CD4-positive, CD25-positive, alpha-beta regulatory T cell (primary cell): ENCODE measurements at regions not wholly inside any gene's neighbourhood (a gene's known extent, or its start where the extent isn't known, plus 50 kb on each side); places are given as distances from the start of the nearest gene placed in this dataset.

ENCODE experiments used
- ATAC-seq, 2 donors: fragments of 150-1000 bp; cut with Tn5 transposase; one replicate each; pipeline ENCODE4 v1.10.0; 2021; ENCODE audit warnings: low read depth in 2 of 2, moderate number of reproducible peaks in 2 of 2, moderate library complexity in 1 of 2
- DNase-seq, 3 donors: peaks; one replicate each; pipeline versions ENCODE4 v3.0.0 to v3.0.0-alpha.2; 2012 to 2022; ENCODE audit warnings: mixed read lengths in 1 of 3
- H3K27ac ChIP-seq: one replicate; pipeline ENCODE4 v1.7.0; 2013; ENCODE audit warnings: mild to moderate bottlenecking, low read length; ENCODE audit not compliant: insufficient read depth, poor library complexity, severe bottlenecking
- H3K27me3 ChIP-seq: one replicate; pipeline ENCODE4 v1.7.0; 2013; ENCODE audit warnings: low read length; ENCODE audit not compliant: control insufficient read depth, insufficient read depth
- H3K36me3 ChIP-seq: one replicate; pipeline ENCODE4 v1.7.0; 2013; ENCODE audit warnings: mild to moderate bottlenecking, low read length, moderate library complexity; ENCODE audit not compliant: control insufficient read depth, insufficient read depth
- H3K4me1 ChIP-seq: 2 replicates; pipeline ENCODE4 v1.7.0; 2013; ENCODE audit warnings: mild to moderate bottlenecking, low read length; ENCODE audit not compliant: insufficient read depth, control insufficient read depth, poor library complexity, severe bottlenecking
- H3K4me3 ChIP-seq: one replicate; pipeline ENCODE4 v1.7.0; 2013; ENCODE audit warnings: low read depth, mild to moderate bottlenecking, low read length, moderate library complexity
- H3K9me3 ChIP-seq, 2 experiments: 1 replicate in 1 of 2; 2 replicates in 1 of 2; pipeline ENCODE4 v1.7.0; 2013; ENCODE audit warnings: low read length in 2 of 2, mild to moderate bottlenecking in 1 of 2, moderate library complexity in 1 of 2; ENCODE audit not compliant: control insufficient read depth in 2 of 2
- H3K27ac Mint-ChIP-seq, 3 donors: one replicate each; pipeline ENCODE4 v1.8.0; 2020 to 2022; ENCODE audit warnings: mild to moderate bottlenecking in 3 of 3, mixed read lengths in 3 of 3, moderate library complexity in 2 of 3
- H3K27me3 Mint-ChIP-seq: one replicate; pipeline ENCODE4 v1.8.0; 2022; ENCODE audit warnings: mild to moderate bottlenecking, mixed read lengths
- H3K36me3 Mint-ChIP-seq: one replicate; pipeline ENCODE4 v1.8.0; 2020; ENCODE audit warnings: mixed read lengths
- H3K4me1 Mint-ChIP-seq, 4 donors: one replicate each; pipeline ENCODE4 v1.8.0; 2020 to 2022; ENCODE audit warnings: mixed read lengths in 4 of 4, mild to moderate bottlenecking in 1 of 4
- H3K4me3 Mint-ChIP-seq, 4 donors: one replicate each; pipeline ENCODE4 v1.8.0; 2020 to 2022; ENCODE audit warnings: mild to moderate bottlenecking in 4 of 4, mixed read lengths in 4 of 4, moderate library complexity in 3 of 4
- H3K9me3 Mint-ChIP-seq, 7 donors: one replicate each; pipeline ENCODE4 v1.8.0; 2020 to 2022; ENCODE audit warnings: mixed read lengths in 7 of 7, mild to moderate bottlenecking in 3 of 7, moderate library complexity in 2 of 7

DNA sequence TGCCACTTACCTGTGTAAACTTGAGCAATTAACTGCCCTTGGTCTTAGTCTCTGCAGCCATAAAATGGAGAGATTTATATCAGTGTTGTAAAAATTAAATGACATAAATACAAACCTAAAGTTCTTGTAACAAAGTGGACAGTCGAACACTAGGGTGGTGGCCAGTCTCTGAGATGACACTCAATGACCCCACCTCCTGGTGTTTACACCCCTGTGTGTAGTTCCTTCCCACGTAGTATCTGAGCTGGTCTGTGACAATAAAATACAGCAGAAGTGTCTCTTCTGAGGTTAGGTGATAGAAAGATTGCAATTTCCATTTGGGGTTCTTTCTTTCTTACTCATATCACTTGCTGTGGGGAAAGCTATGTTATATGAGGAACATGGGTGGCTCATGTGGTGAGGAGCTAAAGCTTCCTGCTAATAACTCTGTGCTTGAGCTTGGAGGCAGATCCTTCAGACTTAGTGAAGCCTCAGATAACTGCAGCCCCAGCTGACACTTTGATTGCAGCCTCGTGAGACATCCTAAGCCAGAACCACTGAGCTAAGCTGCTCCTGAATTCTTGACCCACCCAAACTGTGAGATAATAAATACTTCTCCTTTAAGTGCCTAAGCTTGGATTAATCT, 173.4 kb upstream of the CHD1 start:
- no peak overlapping the region for H3K4me3 ChIP-seq
- Mint-ChIP-seq H3K9me3 (no peaks in the 10 kb centered on the region), H3K4me1 (no peaks in the 10 kb centered on the region), H3K4me3 (no peak overlapping the region), H3K27me3 (peaks cover 20% of the 10 kb centered on the region), H3K36me3 (no peaks in the 10 kb centered on the region), H3K27ac (no peak overlapping the region)
- no peak for ATAC-seq
- H3K27me3 ChIP-seq, result peaks cover 2% of the 10 kb centered on the region
- H3K27ac ChIP-seq, result no peak overlapping the region
- no peaks in the 10 kb centered on the region for H3K4me1 ChIP-seq
- H3K36me3 ChIP-seq, result no peaks in the 10 kb centered on the region
- no peak for DNase-seq
- no peaks in the 10 kb centered on the region for H3K9me3 ChIP-seq

GRCh38 chr5:99099691-99100090, 170.9 kb upstream of the CHD1 start:
- peaks cover 13% of the 10 kb centered on the region for H3K27me3 Mint-ChIP-seq
- H3K27me3 ChIP-seq, result peaks cover 4% of the 10 kb centered on the region
- ATAC-seq (no peak), DNase-seq (no peak)
- no peaks in the 10 kb centered on the region for H3K36me3 Mint-ChIP-seq
- no peak overlapping the region for H3K27ac Mint-ChIP-seq
- H3K4me1 Mint-ChIP-seq, result no peaks in the 10 kb centered on the region
- H3K4me3 ChIP-seq, result no peak overlapping the region
- H3K9me3 ChIP-seq, result no peaks in the 10 kb centered on the region
- H3K4me3 Mint-ChIP-seq, result no peak overlapping the region
- H3K36me3 ChIP-seq, result no peaks in the 10 kb centered on the region
- H3K27ac ChIP-seq, result no peak overlapping the region
- no peaks in the 10 kb centered on the region for H3K9me3 Mint-ChIP-seq
- no peaks in the 10 kb centered on the region for H3K4me1 ChIP-seq

GRCh38 chr5:99089822-99090549, 161.2 kb upstream of the CHD1 start:
- ATAC-seq, result no peak
- Mint-ChIP-seq H3K36me3 (no peaks in the 10 kb centered on the region), H3K4me3 (no peak overlapping the region), H3K27ac (no peak overlapping the region), H3K9me3 (no peaks in the 10 kb centered on the region), H3K27me3 (peaks cover 5% of the 10 kb centered on the region), H3K4me1 (peaks cover 0 to 8% (median 2%) of the 10 kb centered on the region in 4 donors)
- H3K27ac ChIP-seq, result no peak overlapping the region
- H3K4me1 ChIP-seq, result no peaks in the 10 kb centered on the region
- H3K4me3 ChIP-seq, result no peak overlapping the region
- H3K27me3 ChIP-seq, result peaks cover 10% of the 10 kb centered on the region
- H3K36me3 ChIP-seq, result no peaks in the 10 kb centered on the region
- no peaks in the 10 kb centered on the region for H3K9me3 ChIP-seq
- DNase-seq, result no peak

DNA sequence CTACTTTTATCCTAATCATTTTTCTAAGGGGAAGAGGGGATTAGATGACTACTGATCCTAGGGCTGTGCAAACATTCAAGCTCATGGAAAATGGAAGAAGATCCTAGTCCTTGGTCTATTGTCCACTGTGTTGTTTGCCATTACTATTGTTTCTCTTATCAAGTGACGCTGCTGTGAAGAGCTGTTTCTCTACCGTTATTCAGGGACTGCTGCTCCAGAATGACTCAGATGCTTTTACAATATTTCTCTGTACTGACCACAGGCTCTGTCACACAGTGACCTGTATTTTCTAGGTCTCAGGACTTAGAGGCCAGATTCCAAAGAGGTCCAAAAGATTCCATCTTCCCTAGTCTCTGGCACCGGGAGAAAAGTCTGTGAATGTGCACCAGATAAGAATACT, 159.5 kb upstream of the CHD1 start:
- no peaks in the 10 kb centered on the region for H3K36me3 ChIP-seq
- H3K27ac ChIP-seq, result no peak overlapping the region
- Mint-ChIP-seq H3K36me3 (no peaks in the 10 kb centered on the region), H3K27ac (no peak overlapping the region), H3K9me3 (no peaks in the 10 kb centered on the region), H3K4me3 (no peak overlapping the region), H3K4me1 (peaks cover 0 to 8% (median 2%) of the 10 kb centered on the region in 4 donors), H3K27me3 (peaks cover 5% of the 10 kb centered on the region)
- H3K4me1 ChIP-seq, result no peaks in the 10 kb centered on the region
- H3K9me3 ChIP-seq, result no peaks in the 10 kb centered on the region
- H3K4me3 ChIP-seq, result no peak overlapping the region
- DNase-seq (no peak), ATAC-seq (no peak)
- peaks cover 8% of the 10 kb centered on the region for H3K27me3 ChIP-seq

- peaks cover 10% of the 10 kb centered on the region for H3K27me3 Mint-ChIP-seq
- no peak overlapping the region for H3K4me3 Mint-ChIP-seq
- H3K36me3 Mint-ChIP-seq, result no peaks in the 10 kb centered on the region
- no peak overlapping the region for H3K27ac ChIP-seq
- no peak overlapping the region for H3K4me3 ChIP-seq
- H3K9me3 Mint-ChIP-seq, result no peaks in the 10 kb centered on the region
- no peak for DNase-seq
- peaks cover 12% of the 10 kb centered on the region for H3K27me3 ChIP-seq
- no peaks in the 10 kb centered on the region for H3K4me1 ChIP-seq
- no peaks in the 10 kb centered on the region for H3K9me3 ChIP-seq
- H3K27ac Mint-ChIP-seq, result no peak overlapping the region
- H3K36me3 ChIP-seq, result no peaks in the 10 kb centered on the region
- peaks cover 0 to 8% (median 4%) of the 10 kb centered on the region in 4 donors for H3K4me1 Mint-ChIP-seq
- no peak for ATAC-seq
Observed at GRCh38 chr5:99083197-99083596, 154.4 kb upstream of the CHD1 start.

- no peak overlapping the region for H3K4me3 ChIP-seq
- Mint-ChIP-seq H3K9me3 (peaks cover 0 to 5% (median 0%) of the 10 kb centered on the region in 7 donors), H3K4me1 (peaks cover 0 to 5% (median 2%) of the 10 kb centered on the region in 4 donors), H3K27me3 (peaks cover 10% of the 10 kb centered on the region), H3K36me3 (no peaks in the 10 kb centered on the region), H3K27ac (no peak overlapping the region), H3K4me3 (no peak overlapping the region)
- DNase-seq, result no peak
- no peak for ATAC-seq
- H3K27me3 ChIP-seq, result peaks cover 16% of the 10 kb centered on the region
- no peaks in the 10 kb centered on the region for H3K4me1 ChIP-seq
- H3K36me3 ChIP-seq, result no peaks in the 10 kb centered on the region
- H3K27ac ChIP-seq, result no peak overlapping the region
- H3K9me3 ChIP-seq, result no peaks in the 10 kb centered on the region
Observed at GRCh38 chr5:99081711-99082110, 152.9 kb upstream of the CHD1 start.

DNA sequence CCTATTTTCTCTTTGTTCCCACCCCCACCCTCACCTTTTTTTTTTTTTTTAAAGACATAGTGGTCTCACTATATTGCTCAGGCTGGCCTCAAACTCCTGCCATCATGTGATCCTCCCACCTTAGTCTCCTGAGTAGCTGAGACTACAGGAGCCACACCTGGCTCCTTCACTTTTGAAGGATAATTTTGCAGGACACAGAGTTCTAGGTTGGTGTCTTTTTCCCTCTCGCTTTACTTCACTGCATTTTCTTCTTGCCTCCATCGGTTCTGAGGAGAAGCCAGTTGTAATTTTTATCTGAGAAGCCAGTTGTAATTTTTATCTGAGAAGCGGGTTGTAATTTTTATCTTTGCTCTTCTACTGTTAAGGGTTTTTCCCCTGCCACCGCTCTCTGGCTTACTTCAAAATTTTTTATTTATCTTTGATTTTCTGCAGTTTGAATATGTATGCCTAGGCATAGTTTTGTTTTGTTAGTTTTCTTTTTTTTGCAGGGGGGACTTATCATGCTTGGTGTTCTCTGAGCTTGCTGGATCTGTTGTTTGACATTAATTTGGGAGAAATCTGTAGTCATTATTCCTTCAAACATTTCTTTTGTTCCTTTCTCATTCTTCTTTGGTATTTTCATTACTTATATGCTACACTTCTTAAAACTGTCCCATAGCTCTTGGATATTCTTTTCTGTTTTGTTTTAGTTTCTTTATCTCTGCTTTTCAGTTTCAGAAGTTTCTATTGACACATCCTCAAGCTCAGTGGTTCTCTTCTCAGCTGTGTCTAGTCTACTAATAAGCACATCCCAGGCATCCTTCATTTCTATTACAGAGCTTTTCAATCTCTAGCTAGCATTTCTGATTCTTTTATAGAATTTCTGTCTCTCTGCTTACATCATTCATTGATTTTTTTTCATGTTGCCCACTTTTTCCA, 148.2 kb upstream of the CHD1 start:
- Histone ChIP-seq H3K36me3 (no peaks in the 10 kb centered on the region), H3K27ac (no peak overlapping the region), H3K27me3 (peaks cover 15% of the 10 kb centered on the region), H3K4me1 (no peaks in the 10 kb centered on the region), H3K4me3 (no peak overlapping the region), H3K9me3 (no peaks in the 10 kb centered on the region)
- no peak overlapping the region for H3K4me3 Mint-ChIP-seq
- peaks cover 0 to 5% (median 2%) of the 10 kb centered on the region in 7 donors for H3K9me3 Mint-ChIP-seq
- peaks cover 27% of the 10 kb centered on the region for H3K27me3 Mint-ChIP-seq
- ATAC-seq, result no peak
- no peak overlapping the region for H3K27ac Mint-ChIP-seq
- H3K36me3 Mint-ChIP-seq, result no peaks in the 10 kb centered on the region
- DNase-seq, result no peak
- H3K4me1 Mint-ChIP-seq, result peaks cover 0 to 10% (median 3%) of the 10 kb centered on the region in 4 donors
